ENCODE measurements at regions not wholly inside any gene's neighbourhood (a gene's known extent, or its start where the extent isn't known, plus 50 kb on each side); places are given as distances from the start of the nearest gene placed in this dataset.

GRCh38 chr20:63081351-63081750, 74.6 kb upstream of the BHLHE23 start:
- TF ChIP-seq ZFX (IDR thresholded peaks at IDR 0.05; ENCODE audit: borderline replicate concordance), result no peak
- TF ChIP-seq, protein P1, sequence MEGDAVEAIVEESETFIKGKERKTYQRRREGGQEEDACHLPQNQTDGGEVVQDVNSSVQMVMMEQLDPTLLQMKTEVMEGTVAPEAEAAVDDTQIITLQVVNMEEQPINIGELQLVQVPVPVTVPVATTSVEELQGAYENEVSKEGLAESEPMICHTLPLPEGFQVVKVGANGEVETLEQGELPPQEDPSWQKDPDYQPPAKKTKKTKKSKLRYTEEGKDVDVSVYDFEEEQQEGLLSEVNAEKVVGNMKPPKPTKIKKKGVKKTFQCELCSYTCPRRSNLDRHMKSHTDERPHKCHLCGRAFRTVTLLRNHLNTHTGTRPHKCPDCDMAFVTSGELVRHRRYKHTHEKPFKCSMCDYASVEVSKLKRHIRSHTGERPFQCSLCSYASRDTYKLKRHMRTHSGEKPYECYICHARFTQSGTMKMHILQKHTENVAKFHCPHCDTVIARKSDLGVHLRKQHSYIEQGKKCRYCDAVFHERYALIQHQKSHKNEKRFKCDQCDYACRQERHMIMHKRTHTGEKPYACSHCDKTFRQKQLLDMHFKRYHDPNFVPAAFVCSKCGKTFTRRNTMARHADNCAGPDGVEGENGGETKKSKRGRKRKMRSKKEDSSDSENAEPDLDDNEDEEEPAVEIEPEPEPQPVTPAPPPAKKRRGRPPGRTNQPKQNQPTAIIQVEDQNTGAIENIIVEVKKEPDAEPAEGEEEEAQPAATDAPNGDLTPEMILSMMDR (IDR thresholded peaks at IDR 0.05), result no peak
- no peak overlapping the region for H3K27ac ChIP-seq

DNA sequence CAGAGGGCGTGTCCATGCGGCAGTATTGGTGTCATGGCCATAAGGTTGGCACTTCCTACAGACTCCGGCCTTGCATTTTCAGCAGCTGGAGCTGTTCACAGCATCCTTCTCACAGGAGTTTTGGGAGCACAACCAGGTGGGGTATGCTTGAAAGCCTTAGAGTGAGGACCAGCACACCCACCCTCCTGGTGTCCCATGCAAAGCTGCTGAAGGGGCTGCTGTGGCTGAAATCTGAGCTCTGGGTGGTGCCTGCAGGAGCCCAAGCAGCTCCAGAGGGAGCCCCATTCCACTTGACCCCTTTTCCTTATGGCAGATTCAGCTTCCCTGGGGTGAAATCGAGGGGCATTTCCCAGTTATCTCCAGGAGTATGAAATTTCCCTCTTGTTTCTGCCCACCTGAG, 74.0 kb upstream of the BHLHE23 start:
- TF ChIP-seq ZFX (IDR thresholded peaks at IDR 0.05; ENCODE audit: borderline replicate concordance), result no peak
- TF ChIP-seq, protein P1 (IDR thresholded peaks at IDR 0.05), result no peak
- no peak overlapping the region for H3K27ac ChIP-seq

DNA sequence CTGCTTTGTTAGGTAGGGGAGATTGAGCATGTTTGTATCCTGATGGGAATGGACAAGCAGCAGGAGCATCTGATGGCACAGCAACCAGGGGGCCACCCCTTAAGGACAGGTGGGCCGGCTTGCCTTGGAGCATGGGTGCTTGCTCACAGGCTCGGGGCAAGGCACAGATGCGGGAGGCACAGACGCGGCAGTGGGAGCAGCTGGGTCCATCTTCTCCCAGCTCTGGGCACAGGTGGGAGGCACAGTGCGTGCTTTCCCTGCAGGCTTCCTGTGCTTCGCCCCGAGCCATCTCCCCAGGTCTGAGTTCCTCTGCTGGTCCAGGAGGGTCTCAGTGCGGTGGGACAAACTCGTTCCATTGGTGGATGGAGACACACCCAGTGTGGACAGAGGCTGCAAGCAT, 73.6 kb upstream of the BHLHE23 start:
- H3K27ac ChIP-seq, result no peak overlapping the region
- TF ChIP-seq, protein P1 (IDR thresholded peaks at IDR 0.05), result no peak
- no peak for TF ChIP-seq ZFX (IDR thresholded peaks at IDR 0.05; ENCODE audit: borderline replicate concordance)

DNA sequence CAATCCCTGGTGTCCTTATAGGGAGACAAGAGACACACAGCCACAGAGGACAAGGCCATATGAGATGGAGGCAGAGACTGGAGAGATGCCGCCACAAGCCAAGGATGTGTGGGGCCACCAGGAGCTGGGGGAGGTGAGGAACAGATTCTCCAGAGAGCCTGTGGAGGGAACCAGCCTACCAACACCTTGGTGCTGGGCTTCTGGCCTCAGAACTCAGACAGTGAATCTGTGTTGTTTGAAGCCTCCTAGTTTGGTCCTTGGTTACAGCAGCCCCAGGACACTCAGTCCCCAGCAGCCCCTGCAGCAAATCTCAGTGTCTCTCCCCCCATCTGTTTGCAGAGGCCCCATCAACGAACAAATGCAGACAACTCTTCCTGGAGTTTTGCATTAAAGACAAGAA, 73.2 kb upstream of the BHLHE23 start:
- no peak overlapping the region for H3K27ac ChIP-seq
- TF ChIP-seq, protein P1 (IDR thresholded peaks at IDR 0.05), result no peak
- no peak for TF ChIP-seq ZFX (IDR thresholded peaks at IDR 0.05; ENCODE audit: borderline replicate concordance)

- no peak overlapping the region for H3K27ac ChIP-seq
Observed at GRCh38 chr20:63077705-63078104, 70.9 kb upstream of the BHLHE23 start.

GRCh38 chr20:63076421-63076820, 69.7 kb upstream of the BHLHE23 start:
- H3K27ac ChIP-seq, result no peak overlapping the region
- TF ChIP-seq, protein P1 (IDR thresholded peaks at IDR 0.05), result no peak
- TF ChIP-seq ZFX (IDR thresholded peaks at IDR 0.05; ENCODE audit: borderline replicate concordance), result no peak

More at GRCh38 chr20:63077705-63078104, 70.9 kb upstream of the BHLHE23 start:
- no peak for TF ChIP-seq ZFX (IDR thresholded peaks at IDR 0.05; ENCODE audit: borderline replicate concordance)
- TF ChIP-seq, protein P1 (IDR thresholded peaks at IDR 0.05), result no peak

GRCh38 chr20:63074631-63075030, 67.9 kb upstream of the BHLHE23 start:
- no peak overlapping the region for H3K27ac ChIP-seq
- TF ChIP-seq, protein P1 (IDR thresholded peaks at IDR 0.05), result no peak
- TF ChIP-seq ZFX (IDR thresholded peaks at IDR 0.05; ENCODE audit: borderline replicate concordance), result no peak

Measured in 22Rv1 (cell line).